GM12878 (cell line): ENCODE measurements at regions not wholly inside any gene's neighbourhood (a gene's known extent, or its start where the extent isn't known, plus 50 kb on each side); places are given as distances from the start of the nearest gene placed in this dataset.

ENCODE experiments used
- ATAC-seq: fragments of 200-7000 bp; cut with Tn5 transposase; 3 replicates; pipeline ENCODE4 v1.9.1; 2020; ENCODE audit warnings: mild to moderate bottlenecking, moderate library complexity
- BruUV-seq: library from RNA; stranded (reverse); fragments of 400-500 nt; replicated peaks from 2 replicates; lab custom pipeline; 2021; lab: Mats Ljungman, UMichigan
- CTCF ChIA-PET: fragments of 300-600 bp; sonication (Branson Sonifier 250); formaldehyde crosslinking; extraction: SDS; loops from one replicate; lab custom pipeline; 2021; ENCODE audit warnings: inconsistent platforms; lab: Yijun Ruan, JAX
- POLR2A ChIA-PET: fragments of 350-600 bp; formaldehyde crosslinking; extraction: SDS; loops from one replicate; lab custom pipeline; 2021; ENCODE audit warnings: inconsistent platforms; lab: Charles Lee
- RAD21 ChIA-PET: fragments of 300-600 bp; sonication (Branson Sonifier 250); formaldehyde crosslinking; loops from one replicate; lab custom pipeline; 2023; ENCODE audit warnings: antibody characterized with exemption; ENCODE audit not compliant: unreplicated experiment; lab: Charles Lee
- SMC1A ChIA-PET: fragments of 300-600 bp; sonication (Branson Sonifier 250); formaldehyde crosslinking; loops from one replicate; lab custom pipeline; 2023; ENCODE audit not compliant: unreplicated experiment, uncharacterized antibody; lab: Charles Lee
- DNase-seq: peaks from one replicate; pipeline ENCODE4 v3.0.0-alpha.2; 2011; ENCODE audit warnings: low read depth, low spot score
- FAIRE-seq: peaks from 3 replicates; lab custom pipeline; 2011; peaks lifted over from hg19 to GRCh38; lab: Jason Lieb, UNC
- H2AFZ ChIP-seq: 2 replicates; pipeline ENCODE4 v1.6.0; 2011; ENCODE audit warnings: low read depth, low read length, control low read depth; ENCODE audit not compliant: control insufficient read depth
- H3K27ac ChIP-seq: 2 replicates; pipeline ENCODE4 v1.5.1; 2011; ENCODE audit warnings: control low read depth; ENCODE audit not compliant: control insufficient read depth, insufficient read depth
- H3K27me3 ChIP-seq, 2 experiments: replicated peaks in 1 of 2; 2 replicates each; pipeline versions ENCODE4 v1.6.0 to v1.6.1; 2011; ENCODE audit warnings: low read length in 1 of 2; ENCODE audit not compliant: control insufficient read depth in 2 of 2, insufficient read depth in 2 of 2
- H3K36me3 ChIP-seq, 2 experiments: 2 replicates each; pipeline ENCODE4 v1.5.1; 2011; ENCODE audit warnings: low read length in 1 of 2; ENCODE audit not compliant: control insufficient read depth in 2 of 2, insufficient read depth in 2 of 2
- H3K4me1 ChIP-seq: 2 replicates; pipeline ENCODE4 v1.6.1; 2011; ENCODE audit warnings: mild to moderate bottlenecking, low read length, moderate library complexity, mixed read lengths; ENCODE audit not compliant: control insufficient read depth, insufficient read depth
- H3K4me2 ChIP-seq: 2 replicates; pipeline ENCODE4 v1.6.0; 2011; ENCODE audit warnings: control low read depth; ENCODE audit not compliant: control insufficient read depth, insufficient read depth
- H3K4me3 ChIP-seq: fragments of 200-600 bp; sonication (generic); 2 replicates; pipeline ENCODE4 v1.5.1; 2016
- H3K79me2 ChIP-seq: 2 replicates; pipeline ENCODE4 v1.6.0; 2011; ENCODE audit warnings: low read length; ENCODE audit not compliant: control insufficient read depth, insufficient read depth
- H3K9ac ChIP-seq: 2 replicates; pipeline ENCODE4 v1.8.0; 2011; ENCODE audit warnings: low read length, control low read depth, mixed read lengths; ENCODE audit not compliant: control insufficient read depth, insufficient read depth
- H3K9me3 ChIP-seq: replicated peaks from 3 replicates; pipeline ENCODE4 v1.5.1; 2011; ENCODE audit warnings: mild to moderate bottlenecking, low read length; ENCODE audit not compliant: control insufficient read depth, insufficient read depth
- H4K20me1 ChIP-seq: 2 replicates; pipeline ENCODE4 v1.6.0; 2011; ENCODE audit not compliant: control insufficient read depth, insufficient read depth
- CBX3 ChIP-seq: fragments of 200-600 bp; sonication (generic); IDR thresholded peaks from 2 replicates; pipeline ENCODE4 v1.6.1; 2016; ENCODE audit warnings: low read depth, borderline replicate concordance
- CREB1 ChIP-seq: IDR thresholded peaks from 2 replicates; pipeline ENCODE4 v1.6.1; 2012; ENCODE audit warnings: low read depth, mild to moderate bottlenecking, inconsistent platforms
- EGR1 ChIP-seq, 2 experiments: IDR thresholded peaks; 1 replicate in 1 of 2; 2 replicates in 1 of 2; pipeline ENCODE4 v1.6.1; 2011 to 2012; ENCODE audit warnings: low read depth in 2 of 2, low read length in 2 of 2, borderline replicate concordance in 1 of 2, mild to moderate bottlenecking in 1 of 2, moderate library complexity in 1 of 2
- ELK1 ChIP-seq: IDR thresholded peaks from 2 replicates; pipeline ENCODE4 v1.6.1; 2012; ENCODE audit warnings: low read depth, low read length, improper control_type of control experiment
- YBX1 ChIP-seq: fragments of 450-650 bp; IDR thresholded peaks from 2 replicates; pipeline ENCODE4 v1.6.1; 2016; ENCODE audit warnings: antibody characterized with exemption
- ZBTB33 ChIP-seq: fragments of 450-650 bp; IDR thresholded peaks from 2 replicates; pipeline ENCODE4 v1.6.1; 2017; ENCODE audit warnings: mild to moderate bottlenecking
- ZZZ3 ChIP-seq: IDR thresholded peaks from 2 replicates; pipeline ENCODE4 v1.6.1; 2011; ENCODE audit warnings: low read depth; ENCODE audit not compliant: control insufficient read depth, insufficient read length
- in situ Hi-C: fragments of 300-500 bp; cut with MboI; formaldehyde crosslinking; loops from 9 replicates; pipeline ENCODE4 v1.14.3; 2018; ENCODE audit warnings: mixed read lengths
- intact Hi-C: fragments of 100-400 bp; cut with micrococcal nuclease; formaldehyde crosslinking; loops from one replicate; pipeline ENCODE4 v1.14.2; 2022; ENCODE audit not compliant: unreplicated experiment

GRCh38 chr7:106457678-106458077 lies 172.9 kb upstream of the NAMPT start (continued):
- TF ChIP-seq ELK1 = no peak
- TF ChIP-seq EGR1 (IDR thresholded peaks at IDR 0.05; ENCODE audit: borderline replicate concordance in 1 of 2, low read depth in 2 of 2, low read length in 2 of 2) = no peak
- TF ChIP-seq YBX1 = no peak

GRCh38 chr7:106456329-106456728 lies 171.5 kb upstream of the NAMPT start:
- H3K36me3 ChIP-seq = no peaks in the 10 kb centered on the region
- H3K79me2 ChIP-seq = no peaks in the 10 kb centered on the region
- DNase-seq (no peak), FAIRE-seq (no peak), ATAC-seq (no peak)
- H3K9ac ChIP-seq = no peak overlapping the region
- no peak overlapping the region for H3K4me2 ChIP-seq
- intact Hi-C loops = no loop called here
- ChIA-PET SMC1A (interaction anchor here (0.6 to 5.6 kb wide), 2 partner anchors 65 to 278 kb away, joined by 3 to 38 read pairs; no protein-coding TSS in a partner anchor), POLR2A (no interaction called here), RAD21 (interaction anchor here (1.4 to 1.9 kb wide), 2 partner anchors 171 to 280 kb away, joined by 3 to 4 read pairs; no protein-coding TSS in a partner anchor), CTCF (interaction anchor here (2.5 kb wide), 1 partner anchor 279 kb away, joined by 8 read pairs; no protein-coding TSS in a partner anchor)
- in situ Hi-C loops = no loop called here
- no peaks in the 10 kb centered on the region for H3K4me1 ChIP-seq
- H3K4me3 ChIP-seq = no peak overlapping the region
- BruUV-seq = no TSS peak
- H4K20me1 ChIP-seq = no peaks in the 10 kb centered on the region
- no peak overlapping the region for H3K27ac ChIP-seq
- H3K27me3 ChIP-seq = no peaks in the 10 kb centered on the region
- no peak overlapping the region for H2AFZ ChIP-seq
- H3K9me3 ChIP-seq = no peaks in the 10 kb centered on the region; the same call in 2 of the 3 replicates
- TF ChIP-seq CBX3 (no peak), ZBTB33 (no peak), CREB1 (no peak), ELK1 (no peak), ZZZ3 (no peak)
